Tibial nerve (tissue), 4 donors: ENCODE measurements at regions not wholly inside any gene's neighbourhood (a gene's known extent, or its start where the extent isn't known, plus 50 kb on each side); places are given as distances from the start of the nearest gene placed in this dataset.

ENCODE experiments used
- EP300 ChIP-seq, 2 donors: sonication (generic); formaldehyde crosslinking; IDR thresholded peaks; one replicate each; pipeline ENCODE4 v1.6.1; 2017; ENCODE audit warnings: antibody characterized with exemption in 2 of 2, mild to moderate bottlenecking in 1 of 2
- POLR2A ChIP-seq, 2 donors: fragments of 450-650 bp; IDR thresholded peaks; one replicate each; pipeline ENCODE4 v1.6.1; 2017; ENCODE audit warnings: antibody characterized with exemption in 2 of 2, mild to moderate bottlenecking in 2 of 2, moderate library complexity in 2 of 2
- TF ChIP-seq, protein P1 (sequence below), 5 experiments: fragments of 200-600 bp in 3 of 5; fragments of 450-650 bp in 2 of 5; sonication (generic) in 3 of 5; IDR thresholded peaks; one replicate each; pipeline ENCODE4 v1.5.1; 2016 to 2019; ENCODE audit warnings: antibody characterized with exemption in 5 of 5, mild to moderate bottlenecking in 3 of 5, moderate library complexity in 2 of 5

DNA sequence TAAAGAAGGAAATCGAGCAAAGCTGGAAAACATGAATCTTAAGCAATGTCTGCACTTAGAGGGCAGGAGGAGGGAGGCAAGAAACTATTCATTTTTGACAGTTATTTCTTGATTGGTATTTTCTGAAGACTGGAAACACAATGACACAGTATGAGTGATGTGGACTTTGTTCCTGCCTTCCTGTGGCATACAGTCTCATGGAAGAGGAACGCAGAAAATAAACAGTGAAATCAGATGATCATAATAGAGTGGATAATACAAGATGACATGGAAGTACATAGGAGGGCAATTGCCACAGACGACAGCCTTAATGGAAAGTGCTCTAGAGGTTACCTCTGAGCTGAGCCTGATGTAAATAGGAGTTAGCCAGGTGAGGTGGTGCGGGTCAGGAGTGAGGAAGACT, 140.4 kb upstream of the MAX start:
- TF ChIP-seq, protein P1, sequence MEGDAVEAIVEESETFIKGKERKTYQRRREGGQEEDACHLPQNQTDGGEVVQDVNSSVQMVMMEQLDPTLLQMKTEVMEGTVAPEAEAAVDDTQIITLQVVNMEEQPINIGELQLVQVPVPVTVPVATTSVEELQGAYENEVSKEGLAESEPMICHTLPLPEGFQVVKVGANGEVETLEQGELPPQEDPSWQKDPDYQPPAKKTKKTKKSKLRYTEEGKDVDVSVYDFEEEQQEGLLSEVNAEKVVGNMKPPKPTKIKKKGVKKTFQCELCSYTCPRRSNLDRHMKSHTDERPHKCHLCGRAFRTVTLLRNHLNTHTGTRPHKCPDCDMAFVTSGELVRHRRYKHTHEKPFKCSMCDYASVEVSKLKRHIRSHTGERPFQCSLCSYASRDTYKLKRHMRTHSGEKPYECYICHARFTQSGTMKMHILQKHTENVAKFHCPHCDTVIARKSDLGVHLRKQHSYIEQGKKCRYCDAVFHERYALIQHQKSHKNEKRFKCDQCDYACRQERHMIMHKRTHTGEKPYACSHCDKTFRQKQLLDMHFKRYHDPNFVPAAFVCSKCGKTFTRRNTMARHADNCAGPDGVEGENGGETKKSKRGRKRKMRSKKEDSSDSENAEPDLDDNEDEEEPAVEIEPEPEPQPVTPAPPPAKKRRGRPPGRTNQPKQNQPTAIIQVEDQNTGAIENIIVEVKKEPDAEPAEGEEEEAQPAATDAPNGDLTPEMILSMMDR (IDR thresholded peaks at IDR 0.05), result no peak
- no peak for TF ChIP-seq POLR2A (IDR thresholded peaks at IDR 0.05)
- TF ChIP-seq EP300 (IDR thresholded peaks at IDR 0.05), result no peak
